ENCODE measurements at regions not wholly inside any gene's neighbourhood (a gene's known extent, or its start where the extent isn't known, plus 50 kb on each side); places are given as distances from the start of the nearest gene placed in this dataset.

DNA sequence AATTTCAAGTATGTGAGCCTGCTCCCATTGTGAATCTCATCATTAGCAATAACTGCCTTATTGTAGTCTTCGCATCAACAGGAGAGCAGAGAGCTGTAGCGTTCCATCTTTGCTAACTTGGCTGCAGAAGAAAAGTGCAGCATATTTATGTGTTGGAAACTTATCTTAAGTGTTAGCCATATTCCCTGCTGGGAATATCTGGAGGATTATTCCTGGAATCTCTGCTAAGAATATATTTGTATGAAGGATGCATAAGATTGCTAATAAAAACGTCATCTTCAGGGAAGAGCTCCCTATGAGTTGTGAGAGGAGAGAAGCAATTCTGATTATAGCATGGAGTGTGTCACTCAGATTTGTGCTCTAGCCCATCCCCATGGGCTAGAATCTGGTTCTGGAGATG is 115.1 kb upstream of the REG3G start:
- in situ Hi-C loops (cut with MboI; ENCODE audit: low sequenced_read_pairs, unreplicated experiment): no loop called here
- TF ChIP-seq, protein P1, sequence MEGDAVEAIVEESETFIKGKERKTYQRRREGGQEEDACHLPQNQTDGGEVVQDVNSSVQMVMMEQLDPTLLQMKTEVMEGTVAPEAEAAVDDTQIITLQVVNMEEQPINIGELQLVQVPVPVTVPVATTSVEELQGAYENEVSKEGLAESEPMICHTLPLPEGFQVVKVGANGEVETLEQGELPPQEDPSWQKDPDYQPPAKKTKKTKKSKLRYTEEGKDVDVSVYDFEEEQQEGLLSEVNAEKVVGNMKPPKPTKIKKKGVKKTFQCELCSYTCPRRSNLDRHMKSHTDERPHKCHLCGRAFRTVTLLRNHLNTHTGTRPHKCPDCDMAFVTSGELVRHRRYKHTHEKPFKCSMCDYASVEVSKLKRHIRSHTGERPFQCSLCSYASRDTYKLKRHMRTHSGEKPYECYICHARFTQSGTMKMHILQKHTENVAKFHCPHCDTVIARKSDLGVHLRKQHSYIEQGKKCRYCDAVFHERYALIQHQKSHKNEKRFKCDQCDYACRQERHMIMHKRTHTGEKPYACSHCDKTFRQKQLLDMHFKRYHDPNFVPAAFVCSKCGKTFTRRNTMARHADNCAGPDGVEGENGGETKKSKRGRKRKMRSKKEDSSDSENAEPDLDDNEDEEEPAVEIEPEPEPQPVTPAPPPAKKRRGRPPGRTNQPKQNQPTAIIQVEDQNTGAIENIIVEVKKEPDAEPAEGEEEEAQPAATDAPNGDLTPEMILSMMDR (IDR thresholded peaks at IDR 0.05; ENCODE audit: borderline replicate concordance, control extremely low read depth, extremely low read depth, insufficient read depth, missing control alignments): no peak
- DNase-seq (ENCODE audit: low spot score): no peak

DNA sequence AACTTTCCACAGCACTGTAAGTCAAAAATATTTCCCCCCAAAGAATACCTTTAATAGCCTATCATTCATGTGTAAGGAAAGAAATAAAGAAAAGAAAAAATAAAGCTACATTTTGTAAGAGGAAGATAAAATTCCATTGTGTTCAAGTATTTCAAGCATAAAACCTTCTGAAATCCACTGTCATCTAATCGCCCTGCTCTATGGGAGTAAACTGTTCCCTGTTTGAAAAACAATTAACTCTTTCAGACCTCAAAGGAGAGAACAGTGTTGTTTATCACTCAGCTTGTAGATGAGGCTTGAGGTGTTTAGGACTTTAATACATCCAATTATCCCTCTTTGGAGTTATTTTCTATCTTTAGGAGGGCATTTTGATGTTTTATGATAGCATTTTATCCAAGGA is 112.2 kb upstream of the REG3G start:
- no peak for DNase-seq (ENCODE audit: low spot score)
- TF ChIP-seq, protein P1 (IDR thresholded peaks at IDR 0.05; ENCODE audit: borderline replicate concordance, control extremely low read depth, extremely low read depth, insufficient read depth, missing control alignments): no peak
- in situ Hi-C loops (cut with MboI; ENCODE audit: low sequenced_read_pairs, unreplicated experiment): no loop called here

DNA sequence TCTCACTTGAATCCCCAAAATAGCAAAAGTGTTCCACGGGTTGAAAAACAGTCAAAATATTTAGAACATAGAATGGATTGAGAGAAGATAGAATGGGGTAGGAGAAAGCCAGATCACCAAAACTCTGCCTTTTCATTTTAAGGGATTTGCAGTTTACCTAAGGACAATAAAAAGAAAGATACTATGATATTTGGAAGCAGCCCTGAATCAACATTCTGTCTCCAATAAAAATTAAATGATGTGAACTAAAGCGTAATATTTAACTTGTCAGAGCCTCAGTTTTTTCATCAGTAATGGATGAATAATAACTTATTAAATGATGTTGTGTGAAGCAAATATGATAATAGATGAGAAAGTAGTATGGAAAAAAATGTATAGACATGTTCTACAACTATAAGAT is 100.2 kb upstream of the REG3G start:
- TF ChIP-seq, protein P1 (IDR thresholded peaks at IDR 0.05; ENCODE audit: borderline replicate concordance, control extremely low read depth, extremely low read depth, insufficient read depth, missing control alignments): no peak
- DNase-seq (ENCODE audit: low spot score): no peak
- in situ Hi-C loops (cut with MboI; ENCODE audit: low sequenced_read_pairs, unreplicated experiment): no loop called here

DNA sequence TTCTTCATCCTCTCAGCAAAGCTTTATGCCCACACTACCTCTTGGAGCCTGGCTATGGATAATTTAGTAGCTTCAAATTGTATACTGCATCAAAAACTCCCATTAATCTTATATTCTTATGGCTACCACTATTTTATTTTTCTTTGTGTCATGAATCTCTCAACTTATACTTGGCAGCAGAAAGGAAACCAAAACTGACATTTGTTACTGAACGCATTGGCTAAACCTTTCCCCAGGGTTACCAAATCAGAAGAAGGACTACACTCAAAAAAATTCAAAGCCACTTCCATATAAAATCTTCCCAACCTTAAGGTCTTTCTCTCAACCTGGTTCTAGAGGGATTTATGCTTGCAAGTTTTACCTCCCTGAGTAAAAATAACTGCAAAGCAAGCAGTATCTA is 97.0 kb upstream of the REG3G start:
- no peak for DNase-seq (ENCODE audit: low spot score)
- in situ Hi-C loops (cut with MboI; ENCODE audit: low sequenced_read_pairs, unreplicated experiment): no loop called here
- TF ChIP-seq, protein P1 (IDR thresholded peaks at IDR 0.05; ENCODE audit: borderline replicate concordance, control extremely low read depth, extremely low read depth, insufficient read depth, missing control alignments): no peak

DNA sequence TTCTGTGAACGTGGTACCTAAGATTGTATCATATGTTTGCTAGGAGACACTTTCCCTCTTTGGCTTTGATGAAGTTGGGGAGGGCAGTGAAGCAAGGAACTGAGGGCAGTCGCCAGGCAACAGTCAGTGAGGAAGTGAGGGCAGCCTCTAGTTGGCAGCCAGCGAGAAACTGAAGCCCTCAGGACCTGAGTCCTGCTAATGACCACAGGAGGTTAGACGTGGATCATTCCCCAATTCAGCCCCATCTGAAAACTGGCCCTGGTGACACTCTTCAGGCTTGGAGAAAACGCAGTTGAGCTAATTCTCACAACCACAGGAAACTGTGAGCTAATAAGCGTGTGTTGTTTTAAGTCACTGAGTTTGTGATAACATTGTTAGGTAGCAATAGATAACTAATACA is 84.5 kb upstream of the REG3G start:
- DNase-seq (ENCODE audit: low spot score): no peak
- TF ChIP-seq, protein P1 (IDR thresholded peaks at IDR 0.05; ENCODE audit: borderline replicate concordance, control extremely low read depth, extremely low read depth, insufficient read depth, missing control alignments): no peak
- in situ Hi-C loops (cut with MboI; ENCODE audit: low sequenced_read_pairs, unreplicated experiment): no loop called here

DNA sequence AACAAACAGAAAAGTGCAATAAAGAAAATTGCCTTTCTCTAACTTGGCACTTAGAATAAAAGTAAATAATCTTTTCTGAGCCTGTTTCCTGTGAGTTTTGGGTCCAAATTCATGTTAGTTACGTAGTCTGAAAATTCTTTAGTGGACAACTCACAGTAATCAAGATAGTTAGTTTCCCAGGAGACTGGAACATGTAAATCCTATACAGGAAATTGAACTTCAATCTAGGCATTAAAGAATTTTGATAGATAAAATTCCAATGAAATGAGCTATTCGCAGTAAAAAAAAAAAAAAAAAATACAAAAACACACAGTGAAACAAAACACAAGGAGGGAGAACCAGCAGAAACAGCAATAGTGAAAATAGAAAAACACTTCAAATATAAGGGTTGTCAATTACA is 83.8 kb upstream of the REG3G start:
- DNase-seq (ENCODE audit: low spot score): no peak
- TF ChIP-seq, protein P1 (IDR thresholded peaks at IDR 0.05; ENCODE audit: borderline replicate concordance, control extremely low read depth, extremely low read depth, insufficient read depth, missing control alignments): no peak
- in situ Hi-C loops (cut with MboI; ENCODE audit: low sequenced_read_pairs, unreplicated experiment): no loop called here

DNA sequence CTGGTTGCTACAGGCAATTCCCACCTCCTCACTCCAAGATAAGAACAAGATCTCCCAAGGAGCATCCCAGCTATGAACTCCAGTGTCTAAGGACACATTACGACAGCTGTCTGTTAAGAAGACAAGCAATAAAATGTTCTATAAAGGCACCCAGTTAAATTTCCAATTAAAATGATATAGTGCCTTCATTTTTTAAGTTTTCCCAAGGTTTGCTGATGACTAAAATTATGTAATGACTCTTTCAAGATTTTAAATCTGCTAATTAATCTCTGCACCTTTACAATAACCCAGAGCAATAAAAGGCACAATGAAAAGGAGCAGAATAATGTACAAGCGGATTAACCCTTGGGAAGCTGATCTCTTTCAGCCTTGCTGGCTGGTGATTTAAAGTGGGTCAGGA is 61.6 kb upstream of the REG3G start:
- no peak for DNase-seq (ENCODE audit: low spot score)
- in situ Hi-C loops (cut with MboI; ENCODE audit: low sequenced_read_pairs, unreplicated experiment): no loop called here
- TF ChIP-seq, protein P1 (IDR thresholded peaks at IDR 0.05; ENCODE audit: borderline replicate concordance, control extremely low read depth, extremely low read depth, insufficient read depth, missing control alignments): no peak

Data from GM13976 (cell line).